DOHH2 (cell line): ENCODE measurements at regions not wholly inside any gene's neighbourhood (a gene's known extent, or its start where the extent isn't known, plus 50 kb on each side); places are given as distances from the start of the nearest gene placed in this dataset.

Experiments
- H3F3A ChIP-seq: fragments of 200-600 bp; sonication (generic), shearing (Covaris generic); 2 replicates; pipeline ENCODE4 v1.6.0; 2016; ENCODE audit warnings: antibody characterized with exemption, mild to moderate bottlenecking; ENCODE audit not compliant: control insufficient read depth, insufficient read depth
- H3K27ac ChIP-seq: fragments of 200-600 bp; sonication (generic); 2 replicates; pipeline ENCODE4 v1.5.1; 2014; ENCODE audit warnings: low read depth, mild to moderate bottlenecking, low read length, moderate library complexity
- H3K27me3 ChIP-seq: fragments of 200-600 bp; sonication (generic); 2 replicates; pipeline ENCODE4 v1.6.1; 2014; ENCODE audit warnings: mild to moderate bottlenecking, low read length, mixed read lengths; ENCODE audit not compliant: control insufficient read depth
- H3K36me3 ChIP-seq: fragments of 200-600 bp; sonication (generic); 2 replicates; pipeline ENCODE4 v1.6.1; 2014; ENCODE audit warnings: mild to moderate bottlenecking, low read length, moderate library complexity, mixed read lengths; ENCODE audit not compliant: control insufficient read depth
- H3K4me1 ChIP-seq: fragments of 200-600 bp; sonication (generic); 2 replicates; pipeline ENCODE4 v1.6.1; 2014; ENCODE audit warnings: mild to moderate bottlenecking, low read length, mixed read lengths; ENCODE audit not compliant: control insufficient read depth
- H3K4me2 ChIP-seq: fragments of 200-600 bp; sonication (generic); 2 replicates; pipeline ENCODE4 v1.6.0; 2014; ENCODE audit warnings: mild to moderate bottlenecking, low read length, moderate library complexity
- H3K4me3 ChIP-seq: fragments of 200-600 bp; sonication (generic); 2 replicates; pipeline ENCODE4 v1.5.1; 2014; ENCODE audit warnings: mild to moderate bottlenecking, low read length, mixed read lengths
- H3K79me2 ChIP-seq: fragments of 200-600 bp; sonication (generic); 2 replicates; pipeline ENCODE4 v1.6.1; 2014; ENCODE audit warnings: mild to moderate bottlenecking, low read length, mixed read lengths; ENCODE audit not compliant: control insufficient read depth
- H3K9me2 ChIP-seq: fragments of 200-600 bp; sonication (generic); replicated peaks from 2 replicates; pipeline ENCODE4 v1.6.1; 2014; ENCODE audit warnings: mild to moderate bottlenecking, low read length, mixed read lengths; ENCODE audit not compliant: control insufficient read depth
- H3K9me3 ChIP-seq: fragments of 200-600 bp; sonication (generic); 2 replicates; pipeline ENCODE4 v1.6.1; 2014; ENCODE audit warnings: antibody characterized with exemption, low read length, mixed read lengths; ENCODE audit not compliant: control insufficient read depth, insufficient read depth
- H4K20me1 ChIP-seq: fragments of 200-600 bp; sonication (generic); 2 replicates; pipeline ENCODE4 v1.6.0; 2014; ENCODE audit warnings: low read depth, mild to moderate bottlenecking, antibody characterized with exemption, low read length, moderate library complexity; ENCODE audit not compliant: control insufficient read depth, insufficient read depth
- CTCF ChIP-seq: fragments of 200-600 bp; sonication (generic); IDR thresholded peaks from one replicate; pipeline ENCODE4 v1.5.1; 2014; ENCODE audit warnings: antibody characterized with exemption, mild to moderate bottlenecking, low read depth, low read length; ENCODE audit not compliant: poor library complexity, severe bottlenecking
- EZH2phosphoT487 ChIP-seq: fragments of 200-600 bp; sonication (generic); IDR thresholded peaks from 2 replicates; pipeline ENCODE4 v1.6.1; 2017; ENCODE audit warnings: borderline replicate concordance, mild to moderate bottlenecking, antibody characterized with exemption, low read length, moderate library complexity, mixed read lengths

- H3K79me2 ChIP-seq, result no peaks in the 10 kb centered on the region
- no peaks in the 10 kb centered on the region for H3K9me3 ChIP-seq
- H3K36me3 ChIP-seq, result no peaks in the 10 kb centered on the region
- H3K4me2 ChIP-seq, result no peak overlapping the region
- H3F3A ChIP-seq, result no peaks in the 10 kb centered on the region
- no peaks in the 10 kb centered on the region for H3K9me2 ChIP-seq
- no peaks in the 10 kb centered on the region for H3K4me1 ChIP-seq
- H3K27me3 ChIP-seq, result no peaks in the 10 kb centered on the region
- no peak overlapping the region for H3K27ac ChIP-seq
- H4K20me1 ChIP-seq, result no peaks in the 10 kb centered on the region
- no peak overlapping the region for H3K4me3 ChIP-seq
- TF ChIP-seq EZH2phosphoT487, result no peak
- TF ChIP-seq CTCF, result no peak
Observed at GRCh38 chr4:134807231-134807745, 605.7 kb upstream of the PABPC4L start.

GRCh38 chr4:134798573-134798972, 597.0 kb upstream of the PABPC4L start:
- H3K4me1 ChIP-seq, result no peaks in the 10 kb centered on the region
- H3K79me2 ChIP-seq, result no peaks in the 10 kb centered on the region
- no peaks in the 10 kb centered on the region for H3K9me2 ChIP-seq
- H3K4me2 ChIP-seq, result no peak overlapping the region
- H3K36me3 ChIP-seq, result no peaks in the 10 kb centered on the region
- no peak overlapping the region for H3K27ac ChIP-seq
- no peak overlapping the region for H3K4me3 ChIP-seq
- TF ChIP-seq EZH2phosphoT487 (no peak), CTCF (no peak)
- no peaks in the 10 kb centered on the region for H3K9me3 ChIP-seq
- no peaks in the 10 kb centered on the region for H4K20me1 ChIP-seq
- no peaks in the 10 kb centered on the region for H3F3A ChIP-seq
- no peaks in the 10 kb centered on the region for H3K27me3 ChIP-seq

- Histone ChIP-seq H3K27ac (no peak overlapping the region), H3K4me3 (no peak overlapping the region), H3K4me1 (no peaks in the 10 kb centered on the region), H3K79me2 (no peaks in the 10 kb centered on the region), H3F3A (no peaks in the 10 kb centered on the region), H3K27me3 (no peaks in the 10 kb centered on the region), H3K9me2 (no peaks in the 10 kb centered on the region), H3K9me3 (peaks cover 4% of the 10 kb centered on the region; the same call in 1 of the 2 replicates), H3K4me2 (no peak overlapping the region), H4K20me1 (no peaks in the 10 kb centered on the region), H3K36me3 (no peaks in the 10 kb centered on the region)
- TF ChIP-seq EZH2phosphoT487, result no peak
- TF ChIP-seq CTCF, result no peak
Observed at GRCh38 chr4:134787315-134787714, 585.7 kb upstream of the PABPC4L start.

- H3K27me3 ChIP-seq, result no peaks in the 10 kb centered on the region
- TF ChIP-seq EZH2phosphoT487 (no peak), CTCF (no peak)
- H3K9me3 ChIP-seq, result no peaks in the 10 kb centered on the region; the same call in 1 of the 2 replicates
- no peak overlapping the region for H3K27ac ChIP-seq
- no peak overlapping the region for H3K4me2 ChIP-seq
- no peaks in the 10 kb centered on the region for H3K9me2 ChIP-seq
- no peaks in the 10 kb centered on the region for H4K20me1 ChIP-seq
- no peaks in the 10 kb centered on the region for H3K36me3 ChIP-seq
- no peaks in the 10 kb centered on the region for H3F3A ChIP-seq
- H3K4me1 ChIP-seq, result no peaks in the 10 kb centered on the region
- no peaks in the 10 kb centered on the region for H3K79me2 ChIP-seq
- no peak overlapping the region for H3K4me3 ChIP-seq
Observed at GRCh38 chr4:134780244-134780643, 578.7 kb upstream of the PABPC4L start.
